NCI-H1694 (cell line): ENCODE measurements at regions not wholly inside any gene's neighbourhood (a gene's known extent, or its start where the extent isn't known, plus 50 kb on each side); places are given as distances from the start of the nearest gene placed in this dataset.
A peak's percentile ranks its signal among the peaks of the same experiment; 100 is the strongest.
"Not testable (repeated sequence)": the region's sequence is repeated elsewhere in the genome, so short reads cannot be mapped to it uniquely, and the experiment has no call there.

Experiments used
- DNase-seq: peaks from one replicate; lab custom pipeline; 2025; lab: John Stamatoyannopoulos, UW

- no peak for DNase-seq
These were observed 192.2 kb upstream of the HS6ST1 start for GRCh38 chr2:128510701-128511397.

GRCh38 chr2:128511731-128512378, 193.2 kb upstream of the HS6ST1 start:
- no peak for DNase-seq

- peak; percentile 41 for DNase-seq
These were observed 193.9 kb upstream of the HS6ST1 start for GRCh38 chr2:128512379-128513115.

GRCh38 chr2:128513116-128513960, 194.7 kb upstream of the HS6ST1 start:
- DNase-seq = no peak

- no peak for DNase-seq
These were observed 195.3 kb upstream of the HS6ST1 start for GRCh38 chr2:128513961-128514283.

- no peak for DNase-seq
These were observed 195.9 kb upstream of the HS6ST1 start for GRCh38 chr2:128514555-128514955.

- no peak for DNase-seq
These were observed 198.3 kb upstream of the HS6ST1 start for GRCh38 chr2:128516938-128517337.

GRCh38 chr2:128519028-128519427, 200.4 kb upstream of the HS6ST1 start:
- not testable (repeated sequence) for DNase-seq

- no peak for DNase-seq
These were observed 201.0 kb upstream of the HS6ST1 start for GRCh38 chr2:128519517-128520215.

- no peak for DNase-seq
These were observed 201.7 kb upstream of the HS6ST1 start for GRCh38 chr2:128520340-128520739.

GRCh38 chr2:128520791-128521190, 202.1 kb upstream of the HS6ST1 start:
- DNase-seq = no peak

- DNase-seq = no peak
These were observed 202.8 kb upstream of the HS6ST1 start for GRCh38 chr2:128521482-128521881.

- DNase-seq = no peak
These were observed 204.2 kb upstream of the HS6ST1 start for GRCh38 chr2:128522829-128523228.

GRCh38 chr2:128523457-128523856, 204.8 kb upstream of the HS6ST1 start:
- DNase-seq = no peak

GRCh38 chr2:128524183-128524582, 205.5 kb upstream of the HS6ST1 start:
- DNase-seq = no peak

- no peak for DNase-seq
These were observed 207.0 kb upstream of the HS6ST1 start for GRCh38 chr2:128525653-128526052.

- DNase-seq = no peak
These were observed 207.8 kb upstream of the HS6ST1 start for GRCh38 chr2:128526455-128526976.

- no peak for DNase-seq
These were observed 209.5 kb upstream of the HS6ST1 start for GRCh38 chr2:128528133-128528532.

GRCh38 chr2:128530025-128530573, 211.4 kb upstream of the HS6ST1 start:
- DNase-seq = no peak

GRCh38 chr2:128531856-128532255, 213.2 kb upstream of the HS6ST1 start:
- DNase-seq = peak; percentile 20

- no peak for DNase-seq
These were observed 214.4 kb upstream of the HS6ST1 start for GRCh38 chr2:128533101-128533500.
